ENCODE measurements at regions not wholly inside any gene's neighbourhood (a gene's known extent, or its start where the extent isn't known, plus 50 kb on each side); places are given as distances from the start of the nearest gene placed in this dataset.

GRCh38 chr18:28904789-28905364, 727.9 kb upstream of the CDH2 start:
- TF ChIP-seq EZH2 (IDR thresholded peaks at IDR 0.05; ENCODE audit: borderline replicate concordance, low read length), result no peak
- TF ChIP-seq CTCF (conservative IDR thresholded peaks at IDR 0.05 in 1 of 2, IDR thresholded peaks at IDR 0.05 in 1 of 2; ENCODE audit: extremely low read depth in 1 of 2, insufficient read depth in 1 of 2, low read depth in 1 of 2, low read length in 2 of 2), result no peak

Measured in mammary epithelial cell (primary cell).